GM19397 (cell line): ENCODE measurements at regions not wholly inside any gene's neighbourhood (a gene's known extent, or its start where the extent isn't known, plus 50 kb on each side); places are given as distances from the start of the nearest gene placed in this dataset.

Experiments
- ATAC-seq: cut with Tn5 transposase; IDR thresholded peaks from one replicate; pipeline ENCODE4 v1.9.1; 2021; ENCODE audit warnings: mild to moderate bottlenecking, moderate library complexity; ENCODE audit not compliant: unreplicated experiment

GRCh38 chr11:11177156-11177808 lies 175.8 kb downstream of the CSNK2A3 start:
- no peak for ATAC-seq

GRCh38 chr11:11173316-11174025 lies 179.6 kb downstream of the CSNK2A3 start:
- ATAC-seq = no peak

- peak; percentile 71 for ATAC-seq
Measured at GRCh38 chr11:11171854-11172253, 181.2 kb downstream of the CSNK2A3 start.

- no peak for ATAC-seq
Measured at GRCh38 chr11:11171285-11171684, 181.8 kb downstream of the CSNK2A3 start.

GRCh38 chr11:11170352-11171084 lies 182.5 kb downstream of the CSNK2A3 start:
- no peak for ATAC-seq

- ATAC-seq = no peak
Measured at GRCh38 chr11:11169715-11170351, 183.2 kb downstream of the CSNK2A3 start.

GRCh38 chr11:11167806-11168205 lies 185.2 kb downstream of the CSNK2A3 start:
- ATAC-seq = no peak

- no peak for ATAC-seq
Measured at GRCh38 chr11:11164334-11164690, 188.7 kb downstream of the CSNK2A3 start.

GRCh38 chr11:11163669-11164333 lies 189.2 kb downstream of the CSNK2A3 start:
- no peak for ATAC-seq

GRCh38 chr11:11163236-11163635 lies 189.8 kb downstream of the CSNK2A3 start:
- no peak for ATAC-seq

- no peak for ATAC-seq
Measured at GRCh38 chr11:11157185-11157584, 195.9 kb downstream of the CSNK2A3 start.

GRCh38 chr11:11155962-11156815 lies 196.9 kb downstream of the CSNK2A3 start:
- ATAC-seq = no peak

- ATAC-seq = no peak
Measured at GRCh38 chr11:11152877-11153276, 200.2 kb downstream of the CSNK2A3 start.

GRCh38 chr11:11149671-11150459 lies 203.2 kb downstream of the CSNK2A3 start:
- no peak for ATAC-seq

- ATAC-seq = no peak
Measured at GRCh38 chr11:11148596-11148995, 204.5 kb downstream of the CSNK2A3 start.

GRCh38 chr11:11148104-11148509 lies 204.9 kb downstream of the CSNK2A3 start:
- no peak for ATAC-seq

- ATAC-seq = no peak
Measured at GRCh38 chr11:11146830-11147229, 206.2 kb downstream of the CSNK2A3 start.

GRCh38 chr11:11143849-11144248 lies 209.2 kb downstream of the CSNK2A3 start:
- no peak for ATAC-seq

GRCh38 chr11:11142430-11142829 lies 210.6 kb downstream of the CSNK2A3 start:
- ATAC-seq = no peak
